CD4-positive, alpha-beta T cell treated with Interleukin-17A for 1 hour (primary cell): ENCODE measurements at regions not wholly inside any gene's neighbourhood (a gene's known extent, or its start where the extent isn't known, plus 50 kb on each side); places are given as distances from the start of the nearest gene placed in this dataset.

Experiments
- DNase-seq: peaks from one replicate; pipeline ENCODE4 v3.0.0-alpha.2; 2020

DNA sequence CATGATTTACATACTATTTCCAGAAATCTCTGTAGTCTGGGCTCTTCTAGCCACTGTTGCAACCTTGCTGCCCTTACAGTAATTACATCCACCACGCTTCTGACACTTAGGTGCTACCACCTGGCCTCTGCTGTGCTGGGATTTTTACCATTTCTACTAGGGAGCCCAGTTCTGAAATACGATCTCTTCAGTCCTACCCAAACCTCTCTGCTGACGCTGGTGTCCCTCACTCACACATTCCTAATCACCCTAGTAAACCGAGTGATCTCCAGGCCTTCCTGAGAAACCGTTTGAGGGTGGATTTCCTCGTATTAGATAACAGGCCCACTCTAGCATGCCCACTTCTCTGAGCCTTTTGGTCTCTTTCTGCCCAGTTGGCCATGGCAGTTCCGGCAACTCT lies 588.9 kb upstream of the CADM1 start:
- DNase-seq, result no peak

GRCh38 chr11:116086426-116086825 lies 582.2 kb upstream of the CADM1 start:
- no peak for DNase-seq

GRCh38 chr11:116085031-116085635 lies 580.9 kb upstream of the CADM1 start:
- DNase-seq, result no peak

- DNase-seq, result no peak
Observed at GRCh38 chr11:116084511-116084910, 580.3 kb upstream of the CADM1 start.

GRCh38 chr11:116082256-116082655 lies 578.0 kb upstream of the CADM1 start:
- no peak for DNase-seq

- no peak for DNase-seq
Observed at GRCh38 chr11:116079580-116079979, 575.4 kb upstream of the CADM1 start.

- no peak for DNase-seq
Observed at GRCh38 chr11:116078101-116078591, 573.9 kb upstream of the CADM1 start.

DNA sequence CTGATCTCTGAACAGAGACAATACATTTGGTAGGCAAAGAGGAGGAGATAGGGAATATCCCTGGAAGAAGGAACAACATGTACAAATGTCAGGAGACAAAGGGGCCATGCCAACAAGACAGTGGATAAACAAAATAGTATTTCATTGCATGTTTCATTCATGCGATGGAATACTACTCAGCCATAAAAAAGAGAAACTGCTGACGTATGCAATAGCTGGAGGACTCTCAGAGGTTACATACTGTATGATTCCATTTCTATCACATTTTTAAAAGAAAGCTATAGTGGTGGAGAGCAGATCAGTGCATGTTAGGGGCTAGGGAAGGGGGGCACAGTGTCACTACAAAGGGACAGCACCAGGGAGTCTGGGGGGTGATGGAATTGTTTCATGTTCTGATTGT lies 572.9 kb upstream of the CADM1 start:
- no peak for DNase-seq

DNA sequence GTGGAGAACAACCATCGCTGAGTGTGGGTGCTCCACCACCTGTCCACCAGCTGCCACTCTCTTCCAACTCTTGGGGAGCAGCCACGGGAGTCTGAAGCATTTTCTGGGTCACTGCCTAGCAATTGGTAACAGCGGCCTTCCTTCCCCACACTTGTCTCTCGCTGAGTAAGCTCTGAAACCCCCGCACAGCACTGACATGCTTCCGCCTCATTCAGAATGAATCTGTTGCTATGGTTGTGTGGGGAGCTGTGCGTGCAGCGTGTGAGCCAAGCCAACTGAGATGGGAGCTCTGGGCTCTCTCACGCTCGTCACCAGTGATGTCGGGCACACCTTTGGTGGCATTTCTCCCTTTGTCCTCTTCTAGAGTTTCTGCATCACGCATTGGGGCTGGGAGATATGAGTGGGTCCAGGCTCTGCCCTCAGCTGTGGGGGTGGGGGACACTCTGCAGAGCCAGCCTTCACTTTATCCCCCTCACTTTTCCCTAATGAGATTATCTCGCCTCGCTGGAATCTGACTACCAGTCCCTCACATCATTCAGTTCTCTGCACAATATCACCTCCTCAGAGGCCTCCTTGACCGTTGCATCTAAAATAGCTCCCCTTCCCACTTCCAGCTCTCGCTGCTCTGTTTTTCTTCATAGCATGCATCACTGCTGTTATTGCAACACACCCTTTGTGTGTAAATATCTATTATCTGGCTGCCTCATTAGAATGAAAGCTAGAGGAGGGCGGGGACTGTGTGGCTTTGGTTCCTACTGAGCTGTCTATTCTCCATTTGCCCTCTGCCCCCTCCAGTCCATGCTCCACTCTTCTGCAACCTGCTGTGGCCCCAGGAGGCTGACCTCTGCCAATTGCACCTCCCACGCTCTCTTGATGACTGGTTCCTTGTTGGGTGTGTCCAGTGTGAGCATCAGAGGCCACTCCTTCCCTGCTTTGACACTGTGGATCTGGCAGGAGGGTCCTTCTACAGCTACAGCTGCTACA lies 569.9 kb upstream of the CADM1 start:
- DNase-seq, result no peak

GRCh38 chr11:116072601-116073410 lies 568.6 kb upstream of the CADM1 start:
- no peak for DNase-seq

DNA sequence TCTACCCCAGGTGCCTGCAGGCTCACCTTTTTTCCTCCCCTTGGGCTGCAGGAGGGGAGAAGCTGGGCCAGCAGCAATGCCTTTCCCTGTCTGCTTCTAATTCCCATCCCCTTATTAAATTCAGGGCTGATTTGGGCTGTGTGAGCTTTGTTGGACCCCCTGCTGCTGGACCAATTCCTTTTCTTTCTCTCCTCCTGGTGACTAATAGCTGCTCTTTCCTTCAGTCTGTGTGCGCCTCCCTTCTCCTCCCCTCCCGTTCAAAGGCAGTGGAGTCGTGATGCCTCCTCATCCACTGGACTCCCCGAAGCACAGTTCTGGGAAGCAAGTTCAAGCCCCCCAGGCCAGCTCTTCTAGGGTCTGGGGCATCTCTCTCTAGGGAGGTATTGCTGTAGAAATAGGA lies 567.9 kb upstream of the CADM1 start:
- no peak for DNase-seq

DNA sequence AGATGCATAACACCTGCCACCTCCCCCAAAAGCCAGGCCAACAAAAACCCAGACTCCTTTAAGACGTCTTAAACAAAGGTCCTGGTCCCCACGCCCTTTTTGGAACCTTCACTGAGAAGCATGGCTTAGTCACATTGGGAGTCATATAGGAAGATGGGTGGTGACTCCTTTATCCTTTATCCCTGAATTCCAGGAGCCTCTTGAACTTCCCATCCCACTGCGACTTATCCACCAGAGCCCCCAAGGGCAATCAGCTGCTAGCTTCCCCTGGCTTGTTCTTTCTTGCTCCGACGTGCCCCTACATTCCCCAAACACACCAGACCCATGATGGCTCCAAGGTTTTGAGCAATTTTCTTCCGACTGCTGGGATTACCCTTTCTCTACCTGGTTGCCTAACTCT lies 567.0 kb upstream of the CADM1 start:
- DNase-seq, result no peak

DNA sequence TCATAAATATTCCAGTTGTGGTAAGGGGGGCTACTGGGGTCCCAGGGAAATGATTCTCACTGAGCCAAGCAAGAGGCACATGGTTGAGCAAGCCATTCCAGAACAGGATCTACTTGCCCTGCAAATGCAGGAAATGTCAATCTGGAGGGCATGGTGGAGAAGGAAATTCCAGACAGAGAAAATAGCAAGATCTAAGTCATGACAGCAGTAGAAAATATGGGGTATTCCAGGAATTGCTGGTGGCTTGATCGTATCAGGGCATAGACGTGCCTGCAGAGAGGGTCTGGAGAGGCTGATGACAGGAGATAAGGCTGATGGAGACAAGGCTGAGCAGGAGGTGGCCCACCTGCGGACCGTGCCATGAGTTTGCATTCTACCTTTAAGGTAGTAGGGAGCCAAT lies 566.3 kb upstream of the CADM1 start:
- no peak for DNase-seq

DNA sequence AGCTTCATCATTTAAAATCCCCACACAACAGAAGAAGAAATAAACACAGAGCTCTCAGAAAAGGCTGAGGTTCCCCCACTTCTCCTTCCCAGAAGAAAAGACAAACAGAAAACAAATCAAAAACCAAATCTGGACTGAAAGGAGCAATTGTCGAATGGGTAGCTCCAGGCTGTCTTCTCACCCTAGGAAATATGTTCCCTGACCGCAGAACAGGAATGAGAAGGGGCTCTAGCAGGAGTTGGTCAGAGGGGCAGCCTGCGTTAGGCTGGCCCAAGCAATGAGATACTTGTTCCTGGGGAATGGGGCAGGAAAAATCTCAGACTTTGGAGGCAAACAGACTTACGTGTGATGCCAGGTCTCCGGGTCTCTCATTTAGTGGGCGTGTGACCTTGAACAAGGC lies 562.6 kb upstream of the CADM1 start:
- no peak for DNase-seq

GRCh38 chr11:116065986-116066385 lies 561.8 kb upstream of the CADM1 start:
- DNase-seq, result no peak

- DNase-seq, result no peak
Observed at GRCh38 chr11:116065191-116065895, 561.1 kb upstream of the CADM1 start.

DNA sequence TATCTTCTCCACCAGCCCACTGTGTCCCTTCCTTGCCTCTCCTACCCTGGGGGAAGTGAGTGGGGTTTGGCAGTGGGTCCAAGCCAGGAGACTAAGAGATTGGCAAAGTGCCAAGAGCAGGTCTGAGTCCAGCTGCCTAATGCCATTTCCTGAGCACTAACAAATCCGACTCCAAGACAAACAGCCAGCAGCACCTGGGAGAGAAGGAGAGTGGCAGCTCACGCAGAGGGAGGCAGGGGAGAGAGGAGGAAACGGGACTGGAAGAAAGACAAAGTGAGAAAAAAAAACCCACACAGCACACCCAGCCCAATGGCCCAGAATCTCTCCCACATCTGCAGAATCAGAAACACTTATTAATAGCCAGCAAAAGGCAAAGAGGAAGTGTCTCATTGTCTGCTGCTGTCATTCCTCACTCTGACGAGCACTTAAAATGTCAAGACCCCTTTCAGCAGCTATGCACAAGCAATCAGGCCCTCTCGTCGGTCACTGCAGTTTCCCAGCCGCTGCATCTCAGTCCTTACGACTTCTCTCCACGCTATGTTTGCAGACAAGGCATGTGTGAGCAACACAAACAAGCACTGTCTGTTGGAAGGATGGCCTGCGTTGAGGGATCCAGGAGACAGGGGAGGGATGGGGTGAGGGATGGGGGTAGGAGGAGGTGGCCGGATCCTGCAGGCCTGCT lies 558.4 kb upstream of the CADM1 start:
- no peak for DNase-seq

DNA sequence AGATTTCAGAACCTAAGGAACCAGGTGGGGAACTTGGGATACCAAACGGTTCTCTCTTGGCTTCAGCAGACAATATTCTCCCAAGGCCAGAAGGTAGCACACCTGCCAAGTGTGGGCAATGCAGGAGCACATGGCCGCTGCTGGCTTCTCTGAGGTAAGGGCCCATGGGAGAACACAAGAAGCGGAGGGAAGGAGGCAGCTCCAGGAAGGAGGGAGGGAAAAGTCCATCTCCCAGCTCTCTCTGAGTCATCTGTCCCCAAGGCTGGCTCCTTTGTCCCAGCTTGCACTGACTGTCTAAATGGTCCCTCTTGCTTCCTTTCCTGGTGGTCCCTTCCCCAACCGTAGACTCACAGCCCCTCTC lies 557.9 kb upstream of the CADM1 start:
- no peak for DNase-seq

DNA sequence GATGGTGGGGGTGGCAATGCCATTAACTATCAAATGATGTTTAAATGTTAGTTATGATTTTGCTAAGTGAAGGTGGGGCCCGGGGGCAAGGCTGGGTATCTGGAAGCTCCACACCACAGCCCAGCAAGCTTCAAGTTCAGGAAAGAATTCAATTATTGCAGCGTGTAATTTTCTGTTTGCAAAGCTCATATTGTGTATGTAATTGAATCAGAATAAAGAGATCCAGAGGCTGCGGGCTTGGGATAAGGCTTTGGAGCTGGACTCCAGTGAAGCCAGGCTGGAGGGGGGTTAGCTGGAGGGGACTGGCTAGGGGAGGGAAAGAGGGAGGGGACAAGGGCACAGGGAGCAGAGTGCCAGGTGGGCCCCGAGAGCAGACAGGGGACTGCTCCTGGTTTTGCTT lies 557.1 kb upstream of the CADM1 start:
- DNase-seq, result no peak

DNA sequence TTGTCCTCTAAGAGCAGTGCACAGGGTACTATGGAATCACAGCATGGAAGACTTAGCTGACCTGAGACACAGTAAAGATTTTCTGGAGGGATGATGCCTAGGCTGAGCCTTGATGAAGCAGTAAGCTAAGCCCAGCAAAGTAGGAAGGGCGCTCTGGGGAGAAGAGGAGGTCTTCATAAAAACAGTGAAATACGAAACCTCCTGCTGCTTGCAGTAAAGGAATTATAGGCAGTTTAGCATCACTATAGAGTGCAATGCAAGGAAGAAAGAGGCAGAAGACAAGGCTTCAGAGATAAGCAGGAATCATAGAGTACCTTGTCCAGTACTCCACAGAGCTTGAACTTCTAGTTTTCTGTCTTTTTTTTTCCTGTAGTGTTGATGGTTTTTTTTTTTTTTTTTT lies 555.7 kb upstream of the CADM1 start:
- DNase-seq, result no peak

- DNase-seq, result no peak
Observed at GRCh38 chr11:116057000-116057399, 552.8 kb upstream of the CADM1 start.

GRCh38 chr11:116055064-116055463 lies 550.8 kb upstream of the CADM1 start:
- DNase-seq, result no peak
